DND-41 (cell line): ENCODE measurements at regions not wholly inside any gene's neighbourhood (a gene's known extent, or its start where the extent isn't known, plus 50 kb on each side); places are given as distances from the start of the nearest gene placed in this dataset.

Experiments
- EZH2 ChIP-seq: IDR thresholded peaks from 3 replicates; pipeline ENCODE4 v1.6.1; 2012; ENCODE audit warnings: borderline replicate concordance, low read depth, mild to moderate bottlenecking, moderate library complexity, low read length, inconsistent platforms; ENCODE audit not compliant: severe bottlenecking
- TF ChIP-seq, protein P1 (sequence below): IDR thresholded peaks from 2 replicates; pipeline ENCODE4 v1.5.1; 2012; ENCODE audit warnings: borderline replicate concordance, low read length, moderate library complexity, mild to moderate bottlenecking; ENCODE audit not compliant: poor library complexity, severe bottlenecking; ENCODE audit errors: extremely low read depth

DNA sequence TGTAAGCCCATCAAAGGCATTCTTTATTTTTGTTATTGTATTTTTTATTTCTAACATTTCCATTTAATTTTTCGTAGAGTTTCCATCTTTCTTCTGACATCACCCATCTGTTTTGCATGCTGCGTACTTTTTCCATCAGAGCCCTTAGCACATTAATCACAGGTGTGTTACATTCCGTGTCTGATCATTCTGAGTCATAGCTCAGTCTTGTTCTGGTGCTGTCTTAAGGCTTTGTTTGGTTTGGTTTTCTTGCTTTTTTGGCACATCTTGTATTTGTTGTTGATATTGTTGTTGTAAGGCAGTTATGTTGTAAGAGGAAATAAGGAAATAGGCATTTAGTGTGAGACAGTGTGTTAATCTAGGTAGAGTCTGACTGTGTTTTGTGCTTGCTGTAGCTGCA is 214.6 kb upstream of the CDH4 start:
- TF ChIP-seq, protein P1, sequence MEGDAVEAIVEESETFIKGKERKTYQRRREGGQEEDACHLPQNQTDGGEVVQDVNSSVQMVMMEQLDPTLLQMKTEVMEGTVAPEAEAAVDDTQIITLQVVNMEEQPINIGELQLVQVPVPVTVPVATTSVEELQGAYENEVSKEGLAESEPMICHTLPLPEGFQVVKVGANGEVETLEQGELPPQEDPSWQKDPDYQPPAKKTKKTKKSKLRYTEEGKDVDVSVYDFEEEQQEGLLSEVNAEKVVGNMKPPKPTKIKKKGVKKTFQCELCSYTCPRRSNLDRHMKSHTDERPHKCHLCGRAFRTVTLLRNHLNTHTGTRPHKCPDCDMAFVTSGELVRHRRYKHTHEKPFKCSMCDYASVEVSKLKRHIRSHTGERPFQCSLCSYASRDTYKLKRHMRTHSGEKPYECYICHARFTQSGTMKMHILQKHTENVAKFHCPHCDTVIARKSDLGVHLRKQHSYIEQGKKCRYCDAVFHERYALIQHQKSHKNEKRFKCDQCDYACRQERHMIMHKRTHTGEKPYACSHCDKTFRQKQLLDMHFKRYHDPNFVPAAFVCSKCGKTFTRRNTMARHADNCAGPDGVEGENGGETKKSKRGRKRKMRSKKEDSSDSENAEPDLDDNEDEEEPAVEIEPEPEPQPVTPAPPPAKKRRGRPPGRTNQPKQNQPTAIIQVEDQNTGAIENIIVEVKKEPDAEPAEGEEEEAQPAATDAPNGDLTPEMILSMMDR: no peak
- no peak for TF ChIP-seq EZH2
